HEK293 (cell line): ENCODE measurements at regions not wholly inside any gene's neighbourhood (a gene's known extent, or its start where the extent isn't known, plus 50 kb on each side); places are given as distances from the start of the nearest gene placed in this dataset.

Experiments used
- ZFP37 ChIP-seq: fragments of 450-650 bp; formaldehyde crosslinking; IDR thresholded peaks from 2 replicates; pipeline ENCODE4 v1.5.1; 2016; ENCODE audit warnings: missing biosample characterization, missing genetic modification characterization
- ZNF416 ChIP-seq: fragments of 450-650 bp; formaldehyde crosslinking; IDR thresholded peaks from 2 replicates; pipeline ENCODE4 v1.5.1; 2016; ENCODE audit warnings: missing biosample characterization, missing genetic modification characterization
- TF ChIP-seq, protein P1 (sequence below): sonication (generic); formaldehyde crosslinking; IDR thresholded peaks from 2 replicates; pipeline ENCODE4 v1.8.1; 2022; ENCODE audit warnings: mild to moderate bottlenecking, moderate library complexity, missing genetic modification reagents
- TF ChIP-seq, protein P2 (sequence below): fragments of 450-650 bp; formaldehyde crosslinking; IDR thresholded peaks from 2 replicates; pipeline ENCODE4 v1.5.1; 2016; ENCODE audit warnings: missing biosample characterization, missing genetic modification characterization

DNA sequence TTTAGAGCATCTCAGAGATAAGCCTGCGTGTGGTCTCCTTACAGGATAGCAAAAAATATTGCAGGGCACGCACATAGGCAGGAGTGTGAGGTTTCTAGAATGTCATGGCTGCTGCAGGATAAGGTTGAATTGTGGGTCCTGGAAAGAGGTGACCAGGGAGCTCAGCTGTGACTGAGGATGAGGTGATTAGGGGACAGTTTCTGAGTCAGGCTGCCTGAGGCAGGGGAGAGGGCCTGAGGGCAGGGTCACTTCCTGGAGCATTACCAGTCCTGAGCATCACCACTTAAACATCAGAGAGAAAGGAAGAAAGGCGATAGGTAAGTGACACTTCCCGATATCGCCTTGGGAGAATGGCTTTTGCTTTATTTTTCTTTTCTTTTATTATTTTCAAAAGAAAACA lies 813.8 kb downstream of the TUSC7 start:
- TF ChIP-seq, protein P1, sequence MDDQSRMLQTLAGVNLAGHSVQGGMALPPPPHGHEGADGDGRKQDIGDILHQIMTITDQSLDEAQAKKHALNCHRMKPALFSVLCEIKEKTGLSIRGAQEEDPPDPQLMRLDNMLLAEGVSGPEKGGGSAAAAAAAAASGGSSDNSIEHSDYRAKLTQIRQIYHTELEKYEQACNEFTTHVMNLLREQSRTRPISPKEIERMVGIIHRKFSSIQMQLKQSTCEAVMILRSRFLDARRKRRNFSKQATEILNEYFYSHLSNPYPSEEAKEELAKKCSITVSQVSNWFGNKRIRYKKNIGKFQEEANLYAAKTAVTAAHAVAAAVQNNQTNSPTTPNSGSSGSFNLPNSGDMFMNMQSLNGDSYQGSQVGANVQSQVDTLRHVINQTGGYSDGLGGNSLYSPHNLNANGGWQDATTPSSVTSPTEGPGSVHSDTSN (CRISPR knock-in tag) = no peak
- TF ChIP-seq, protein P2, sequence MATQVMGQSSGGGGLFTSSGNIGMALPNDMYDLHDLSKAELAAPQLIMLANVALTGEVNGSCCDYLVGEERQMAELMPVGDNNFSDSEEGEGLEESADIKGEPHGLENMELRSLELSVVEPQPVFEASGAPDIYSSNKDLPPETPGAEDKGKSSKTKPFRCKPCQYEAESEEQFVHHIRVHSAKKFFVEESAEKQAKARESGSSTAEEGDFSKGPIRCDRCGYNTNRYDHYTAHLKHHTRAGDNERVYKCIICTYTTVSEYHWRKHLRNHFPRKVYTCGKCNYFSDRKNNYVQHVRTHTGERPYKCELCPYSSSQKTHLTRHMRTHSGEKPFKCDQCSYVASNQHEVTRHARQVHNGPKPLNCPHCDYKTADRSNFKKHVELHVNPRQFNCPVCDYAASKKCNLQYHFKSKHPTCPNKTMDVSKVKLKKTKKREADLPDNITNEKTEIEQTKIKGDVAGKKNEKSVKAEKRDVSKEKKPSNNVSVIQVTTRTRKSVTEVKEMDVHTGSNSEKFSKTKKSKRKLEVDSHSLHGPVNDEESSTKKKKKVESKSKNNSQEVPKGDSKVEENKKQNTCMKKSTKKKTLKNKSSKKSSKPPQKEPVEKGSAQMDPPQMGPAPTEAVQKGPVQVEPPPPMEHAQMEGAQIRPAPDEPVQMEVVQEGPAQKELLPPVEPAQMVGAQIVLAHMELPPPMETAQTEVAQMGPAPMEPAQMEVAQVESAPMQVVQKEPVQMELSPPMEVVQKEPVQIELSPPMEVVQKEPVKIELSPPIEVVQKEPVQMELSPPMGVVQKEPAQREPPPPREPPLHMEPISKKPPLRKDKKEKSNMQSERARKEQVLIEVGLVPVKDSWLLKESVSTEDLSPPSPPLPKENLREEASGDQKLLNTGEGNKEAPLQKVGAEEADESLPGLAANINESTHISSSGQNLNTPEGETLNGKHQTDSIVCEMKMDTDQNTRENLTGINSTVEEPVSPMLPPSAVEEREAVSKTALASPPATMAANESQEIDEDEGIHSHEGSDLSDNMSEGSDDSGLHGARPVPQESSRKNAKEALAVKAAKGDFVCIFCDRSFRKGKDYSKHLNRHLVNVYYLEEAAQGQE (tag by site-specific recombination) = no peak
- TF ChIP-seq ZNF416 (tag by site-specific recombination) = no peak
- no peak for TF ChIP-seq ZFP37 (tag by site-specific recombination)
